Activated CD8-positive, alpha-beta T cell treated with anti-CD3 and anti-CD28 coated beads for 36 hours (primary cell): ENCODE measurements at regions not wholly inside any gene's neighbourhood (a gene's known extent, or its start where the extent isn't known, plus 50 kb on each side); places are given as distances from the start of the nearest gene placed in this dataset.

ENCODE experiments used
- ATAC-seq: fragments of 200-7000 bp; cut with Tn5 transposase; one replicate; pipeline ENCODE4 v1.10.0; 2021; ENCODE audit warnings: mild to moderate bottlenecking, moderate library complexity
- CTCF ChIA-PET: fragments of 350-600 bp; sonication (Branson Sonifier 250); formaldehyde crosslinking; loops from one replicate; lab custom pipeline; 2021; ENCODE audit warnings: antibody characterized with exemption; lab: Charles Lee
- POLR2A ChIA-PET: fragments of 350-600 bp; sonication (Branson Sonifier 250); formaldehyde crosslinking; loops from one replicate; lab custom pipeline; 2021; ENCODE audit warnings: antibody characterized with exemption; lab: Charles Lee
- DNase-seq: peaks from one replicate; pipeline ENCODE4 v3.0.0-alpha.2; 2020
- H3K27ac Mint-ChIP-seq: one replicate; pipeline ENCODE4 v1.8.0; 2021; ENCODE audit warnings: mild to moderate bottlenecking, mixed read lengths
- H3K27me3 Mint-ChIP-seq: one replicate; pipeline ENCODE4 v1.8.0; 2021; ENCODE audit warnings: mixed read lengths
- H3K36me3 Mint-ChIP-seq: one replicate; pipeline ENCODE4 v1.8.0; 2021; ENCODE audit warnings: low read depth, mixed read lengths
- H3K4me1 Mint-ChIP-seq: one replicate; pipeline ENCODE4 v1.8.0; 2021; ENCODE audit warnings: low read depth, mixed read lengths
- H3K4me3 Mint-ChIP-seq: one replicate; pipeline ENCODE4 v1.8.0; 2021; ENCODE audit warnings: mild to moderate bottlenecking, moderate library complexity, mixed read lengths
- H3K9me3 Mint-ChIP-seq: one replicate; pipeline ENCODE4 v1.8.0; 2021; ENCODE audit warnings: mixed read lengths
- CTCF ChIP-seq: fragments of 200-600 bp; IDR thresholded peaks from one replicate; pipeline ENCODE4 v1.8.0; 2022; ENCODE audit warnings: antibody characterized with exemption, mild to moderate bottlenecking
- intact Hi-C: fragments of 100-400 bp; cut with micrococcal nuclease; formaldehyde crosslinking; loops from one replicate; pipeline ENCODE4 v1.10.0; 2022

GRCh38 chr21:33151941-33152731, 77.6 kb upstream of the IFNAR2 start:
- Mint-ChIP-seq H3K36me3 (no peaks in the 10 kb centered on the region), H3K4me3 (no peak overlapping the region), H3K4me1 (peaks cover 5% of the 10 kb centered on the region), H3K27ac (no peak overlapping the region), H3K27me3 (peaks cover 11% of the 10 kb centered on the region), H3K9me3 (no peaks in the 10 kb centered on the region)
- POLR2A ChIA-PET = interaction anchor here (1.0 kb wide), 1 partner anchor 328 kb away, joined by 3 read pairs; no protein-coding TSS in a partner anchor
- DNase-seq (no peak), ATAC-seq (no peak)
- intact Hi-C loops = no loop called here
- CTCF ChIA-PET = interaction anchor here (1.9 kb wide), 1 partner anchor 45 kb away, joined by 7 read pairs; no protein-coding TSS in a partner anchor
- no peak for TF ChIP-seq CTCF

- H3K27me3 Mint-ChIP-seq = peaks cover 11% of the 10 kb centered on the region
- POLR2A ChIA-PET = no interaction called here
- H3K27ac Mint-ChIP-seq = no peak overlapping the region
Measured at GRCh38 chr21:33152732-33153130, 77.0 kb upstream of the IFNAR2 start.

GRCh38 chr21:33155005-33155404, 74.7 kb upstream of the IFNAR2 start:
- Mint-ChIP-seq H3K27ac (no peak overlapping the region), H3K9me3 (peaks cover 6% of the 10 kb centered on the region), H3K4me1 (peaks cover 5% of the 10 kb centered on the region), H3K4me3 (no peak overlapping the region), H3K27me3 (peaks cover 16% of the 10 kb centered on the region), H3K36me3 (no peaks in the 10 kb centered on the region)
- intact Hi-C loops = no loop called here
- DNase-seq = no peak
- ChIA-PET POLR2A (no interaction called here), CTCF (interaction anchor here (1.5 kb wide), 1 partner anchor 42 kb away, joined by 4 read pairs; no protein-coding TSS in a partner anchor)
- no peak for ATAC-seq
- no peak for TF ChIP-seq CTCF

More at GRCh38 chr21:33152732-33153130, 77.0 kb upstream of the IFNAR2 start:
- no peaks in the 10 kb centered on the region for H3K36me3 Mint-ChIP-seq
- intact Hi-C loops = no loop called here
- DNase-seq = no peak
- no peaks in the 10 kb centered on the region for H3K9me3 Mint-ChIP-seq
- no peak overlapping the region for H3K4me3 Mint-ChIP-seq
- peaks cover 5% of the 10 kb centered on the region for H3K4me1 Mint-ChIP-seq
- CTCF ChIA-PET = interaction anchor here (1.4 to 1.9 kb wide), 2 partner anchors 12 to 44 kb away, joined by 3 to 7 read pairs; no protein-coding TSS in a partner anchor
- TF ChIP-seq CTCF = no peak
- no peak for ATAC-seq

- no peak overlapping the region for H3K27ac Mint-ChIP-seq
- ChIA-PET POLR2A (no interaction called here), CTCF (interaction anchor here (1.5 kb wide), 1 partner anchor 42 kb away, joined by 4 read pairs; no protein-coding TSS in a partner anchor)
- H3K4me1 Mint-ChIP-seq = peaks cover 5% of the 10 kb centered on the region
- ATAC-seq (no peak), DNase-seq (no peak)
- no peak for TF ChIP-seq CTCF
- H3K9me3 Mint-ChIP-seq = peaks cover 6% of the 10 kb centered on the region
- H3K4me3 Mint-ChIP-seq = no peak overlapping the region
- H3K36me3 Mint-ChIP-seq = no peaks in the 10 kb centered on the region
- intact Hi-C loops = no loop called here
- peaks cover 16% of the 10 kb centered on the region for H3K27me3 Mint-ChIP-seq
Measured at GRCh38 chr21:33155422-33155821, 74.3 kb upstream of the IFNAR2 start.

GRCh38 chr21:33157303-33157702, 72.4 kb upstream of the IFNAR2 start:
- ChIA-PET POLR2A (no interaction called here), CTCF (interaction anchor here (0.6 kb wide), 1 partner anchor 223 kb away, joined by 4 read pairs; no protein-coding TSS in a partner anchor)
- intact Hi-C loops = no loop called here

More at GRCh38 chr21:33157303-33157702, 72.4 kb upstream of the IFNAR2 start:
- Mint-ChIP-seq H3K4me1 (no peaks in the 10 kb centered on the region), H3K9me3 (peaks cover 6% of the 10 kb centered on the region), H3K4me3 (no peak overlapping the region), H3K27me3 (peaks cover 8% of the 10 kb centered on the region), H3K36me3 (no peaks in the 10 kb centered on the region), H3K27ac (no peak overlapping the region)
- ATAC-seq (no peak), DNase-seq (no peak)
- TF ChIP-seq CTCF = no peak
